Neural progenitor cell (in vitro differentiated cells): ENCODE measurements at regions not wholly inside any gene's neighbourhood (a gene's known extent, or its start where the extent isn't known, plus 50 kb on each side); places are given as distances from the start of the nearest gene placed in this dataset.

Experiments
- DNase-seq: peaks from one replicate; pipeline ENCODE4 v3.0.0-alpha.2; 2016; ENCODE audit warnings: low spot score
- H2AFZ ChIP-seq: fragments of 200-600 bp; sonication (generic); replicated peaks from 2 replicates; pipeline ENCODE4 v1.6.1; 2016; ENCODE audit warnings: antibody characterized with exemption
- H3F3A ChIP-seq: fragments of 200-600 bp; sonication (generic); 2 replicates; pipeline ENCODE4 v1.6.1; 2016; ENCODE audit warnings: antibody characterized with exemption, low read depth
- H3K27ac ChIP-seq: fragments of 200-600 bp; sonication (generic); 2 replicates; pipeline ENCODE4 v1.5.1; 2016; ENCODE audit warnings: mild to moderate bottlenecking
- H3K27me3 ChIP-seq: fragments of 200-600 bp; sonication (generic); 2 replicates; pipeline ENCODE4 v1.6.1; 2016; ENCODE audit warnings: mild to moderate bottlenecking, moderate library complexity
- H3K36me3 ChIP-seq: fragments of 200-600 bp; sonication (generic); 2 replicates; pipeline ENCODE4 v1.5.1; 2016
- H3K4me1 ChIP-seq: fragments of 200-600 bp; sonication (generic); 2 replicates; pipeline ENCODE4 v1.6.1; 2016; ENCODE audit warnings: mixed run types
- H3K4me2 ChIP-seq: fragments of 200-600 bp; sonication (generic); 2 replicates; pipeline ENCODE4 v1.6.1; 2016
- H3K4me3 ChIP-seq: fragments of 200-600 bp; sonication (generic); 2 replicates; pipeline ENCODE4 v1.5.1; 2016
- H3K79me2 ChIP-seq: fragments of 200-600 bp; sonication (generic); 2 replicates; pipeline ENCODE4 v1.6.1; 2016; ENCODE audit warnings: low read depth
- H3K9ac ChIP-seq: fragments of 200-600 bp; sonication (generic); 2 replicates; pipeline ENCODE4 v1.6.1; 2016
- H3K9me3 ChIP-seq: fragments of 200-600 bp; sonication (generic); 2 replicates; pipeline ENCODE4 v1.5.1; 2016; ENCODE audit warnings: low read depth
- H4K20me1 ChIP-seq: fragments of 200-600 bp; sonication (generic); 2 replicates; pipeline ENCODE4 v1.6.1; 2016; ENCODE audit warnings: low read depth
- H3K27ac Mint-ChIP-seq: 3 replicates; pipeline ENCODE4 v1.8.0; 2021; ENCODE audit warnings: mixed read lengths
- H3K27me3 Mint-ChIP-seq: 2 replicates; pipeline ENCODE4 v1.8.0; 2022; ENCODE audit warnings: low read depth, mild to moderate bottlenecking, inconsistent platforms, moderate library complexity, mixed read lengths; ENCODE audit not compliant: insufficient read depth
- H3K36me3 Mint-ChIP-seq: 3 replicates; pipeline ENCODE4 v1.8.0; 2021; ENCODE audit warnings: mixed read lengths
- H3K4me1 Mint-ChIP-seq: 3 replicates; pipeline ENCODE4 v1.8.0; 2021; ENCODE audit warnings: mixed read lengths
- H3K4me3 Mint-ChIP-seq: 3 replicates; pipeline ENCODE4 v1.8.0; 2021; ENCODE audit warnings: mild to moderate bottlenecking, moderate library complexity, mixed read lengths
- H3K9me3 Mint-ChIP-seq: 3 replicates; pipeline ENCODE4 v1.8.0; 2020; ENCODE audit warnings: mixed read lengths
- CTCF ChIP-seq: fragments of 200-600 bp; sonication (generic); IDR thresholded peaks from 2 replicates; pipeline ENCODE4 v1.5.1; 2017; ENCODE audit warnings: antibody characterized with exemption, mild to moderate bottlenecking
- EZH2 ChIP-seq: fragments of 200-600 bp; sonication (generic); IDR thresholded peaks from 2 replicates; pipeline ENCODE4 v1.6.1; 2017; ENCODE audit warnings: antibody characterized with exemption, mild to moderate bottlenecking, moderate library complexity
- EZH2phosphoT487 ChIP-seq: fragments of 200-600 bp; sonication (generic); IDR thresholded peaks from 2 replicates; pipeline ENCODE4 v1.6.1; 2017; ENCODE audit warnings: antibody characterized with exemption

- no peak overlapping the region for H3K4me3 Mint-ChIP-seq
- H3K4me2 ChIP-seq = no peak overlapping the region
- no peaks in the 10 kb centered on the region for H4K20me1 ChIP-seq
- no peak overlapping the region for H2AFZ ChIP-seq
- no peaks in the 10 kb centered on the region for H3K36me3 Mint-ChIP-seq
- H3K27ac ChIP-seq = no peak overlapping the region
- no peak overlapping the region for H3K27ac Mint-ChIP-seq
- peaks cover 5% of the 10 kb centered on the region for H3F3A ChIP-seq
- peaks cover 17% of the 10 kb centered on the region for H3K4me1 Mint-ChIP-seq
- no peak for DNase-seq
- peaks cover 24% of the 10 kb centered on the region for H3K4me1 ChIP-seq
- H3K79me2 ChIP-seq = no peaks in the 10 kb centered on the region
- H3K9ac ChIP-seq = no peak overlapping the region
- H3K27me3 ChIP-seq = no peaks in the 10 kb centered on the region
- H3K36me3 ChIP-seq = no peaks in the 10 kb centered on the region
- no peaks in the 10 kb centered on the region for H3K27me3 Mint-ChIP-seq
- H3K9me3 Mint-ChIP-seq = no peaks in the 10 kb centered on the region
- H3K4me3 ChIP-seq = no peak overlapping the region
- TF ChIP-seq CTCF = no peak
- TF ChIP-seq EZH2 = no peak
- TF ChIP-seq EZH2phosphoT487 = no peak
- H3K9me3 ChIP-seq = no peaks in the 10 kb centered on the region
Observed at GRCh38 chr1:116454940-116455339, 81.9 kb downstream of the ATP1A1 start.

GRCh38 chr1:116455509-116455908, 82.5 kb downstream of the ATP1A1 start:
- no peak for TF ChIP-seq EZH2phosphoT487
- TF ChIP-seq CTCF = no peak
- TF ChIP-seq EZH2 = no peak
- H3K27me3 ChIP-seq = no peaks in the 10 kb centered on the region
- no peak overlapping the region for H3K4me3 ChIP-seq
- Mint-ChIP-seq H3K4me3 (no peak overlapping the region), H3K4me1 (peaks cover 17% of the 10 kb centered on the region), H3K9me3 (no peaks in the 10 kb centered on the region), H3K27me3 (no peaks in the 10 kb centered on the region), H3K27ac (no peak overlapping the region), H3K36me3 (no peaks in the 10 kb centered on the region)
- H3K27ac ChIP-seq = no peak overlapping the region
- H3K9me3 ChIP-seq = no peaks in the 10 kb centered on the region
- H3K79me2 ChIP-seq = no peaks in the 10 kb centered on the region
- H3K36me3 ChIP-seq = no peaks in the 10 kb centered on the region
- H4K20me1 ChIP-seq = no peaks in the 10 kb centered on the region
- H3K4me1 ChIP-seq = peaks cover 24% of the 10 kb centered on the region
- DNase-seq = no peak
- peaks cover 5% of the 10 kb centered on the region for H3F3A ChIP-seq
- no peak overlapping the region for H3K9ac ChIP-seq
- H2AFZ ChIP-seq = no peak overlapping the region
- no peak overlapping the region for H3K4me2 ChIP-seq

GRCh38 chr1:116457946-116458604, 85.0 kb downstream of the ATP1A1 start:
- H3K27ac ChIP-seq = no peak overlapping the region

More at GRCh38 chr1:116457946-116458604, 85.0 kb downstream of the ATP1A1 start:
- Mint-ChIP-seq H3K4me1 (peaks cover 17% of the 10 kb centered on the region), H3K27me3 (no peaks in the 10 kb centered on the region), H3K36me3 (no peaks in the 10 kb centered on the region), H3K27ac (peak overlapping the region; percentile 66), H3K9me3 (no peaks in the 10 kb centered on the region), H3K4me3 (no peak overlapping the region)
- Histone ChIP-seq H2AFZ (no peak overlapping the region), H3F3A (peaks cover 5% of the 10 kb centered on the region), H3K4me2 (peak overlapping the region; percentile 23), H4K20me1 (no peaks in the 10 kb centered on the region), H3K9ac (no peak overlapping the region), H3K27me3 (no peaks in the 10 kb centered on the region), H3K79me2 (no peaks in the 10 kb centered on the region), H3K36me3 (no peaks in the 10 kb centered on the region), H3K4me3 (no peak overlapping the region), H3K4me1 (peaks cover 24% of the 10 kb centered on the region), H3K9me3 (no peaks in the 10 kb centered on the region)
- TF ChIP-seq EZH2 (no peak), CTCF (no peak), EZH2phosphoT487 (no peak)
- DNase-seq = peak; percentile 28
